ENCODE measurements at regions not wholly inside any gene's neighbourhood (a gene's known extent, or its start where the extent isn't known, plus 50 kb on each side); places are given as distances from the start of the nearest gene placed in this dataset.

DNA sequence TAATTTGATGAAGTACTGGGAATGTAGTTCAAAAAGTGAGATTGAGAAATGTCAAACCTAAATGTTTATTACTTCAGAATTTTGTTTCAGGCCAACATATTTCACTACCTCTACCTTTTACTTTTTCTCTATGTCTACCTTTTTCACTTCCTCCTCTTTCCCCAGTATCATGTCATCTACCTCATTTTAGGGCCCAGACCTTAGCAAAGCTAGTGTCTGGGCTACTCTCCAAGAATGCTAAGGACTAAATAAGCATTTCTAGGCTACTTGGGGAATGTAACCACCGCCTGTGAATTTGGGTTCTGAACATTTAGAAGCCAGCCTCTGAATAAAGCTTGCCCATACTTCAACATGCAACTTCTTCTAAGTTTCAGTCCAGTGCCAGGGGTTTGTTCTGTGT, 330.4 kb downstream of the SLC4A3 start:
- no peaks in the 10 kb centered on the region for H3K27me3 Mint-ChIP-seq (ENCODE audit: low read depth)
- TF ChIP-seq, protein P1, sequence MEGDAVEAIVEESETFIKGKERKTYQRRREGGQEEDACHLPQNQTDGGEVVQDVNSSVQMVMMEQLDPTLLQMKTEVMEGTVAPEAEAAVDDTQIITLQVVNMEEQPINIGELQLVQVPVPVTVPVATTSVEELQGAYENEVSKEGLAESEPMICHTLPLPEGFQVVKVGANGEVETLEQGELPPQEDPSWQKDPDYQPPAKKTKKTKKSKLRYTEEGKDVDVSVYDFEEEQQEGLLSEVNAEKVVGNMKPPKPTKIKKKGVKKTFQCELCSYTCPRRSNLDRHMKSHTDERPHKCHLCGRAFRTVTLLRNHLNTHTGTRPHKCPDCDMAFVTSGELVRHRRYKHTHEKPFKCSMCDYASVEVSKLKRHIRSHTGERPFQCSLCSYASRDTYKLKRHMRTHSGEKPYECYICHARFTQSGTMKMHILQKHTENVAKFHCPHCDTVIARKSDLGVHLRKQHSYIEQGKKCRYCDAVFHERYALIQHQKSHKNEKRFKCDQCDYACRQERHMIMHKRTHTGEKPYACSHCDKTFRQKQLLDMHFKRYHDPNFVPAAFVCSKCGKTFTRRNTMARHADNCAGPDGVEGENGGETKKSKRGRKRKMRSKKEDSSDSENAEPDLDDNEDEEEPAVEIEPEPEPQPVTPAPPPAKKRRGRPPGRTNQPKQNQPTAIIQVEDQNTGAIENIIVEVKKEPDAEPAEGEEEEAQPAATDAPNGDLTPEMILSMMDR (conservative IDR thresholded peaks at IDR 0.05) = no peak
- no peak overlapping the region for H3K27ac Mint-ChIP-seq (ENCODE audit: unreplicated experiment)
- H3K4me1 Mint-ChIP-seq = no peaks in the 10 kb centered on the region
- no peaks in the 10 kb centered on the region for H3K36me3 Mint-ChIP-seq (ENCODE audit: low read depth)
- peaks cover 5% of the 10 kb centered on the region for H3K9me3 Mint-ChIP-seq
- no peak for DNase-seq (ENCODE audit: low read depth, low spot score)
- no peak overlapping the region for H3K4me3 Mint-ChIP-seq

DNA sequence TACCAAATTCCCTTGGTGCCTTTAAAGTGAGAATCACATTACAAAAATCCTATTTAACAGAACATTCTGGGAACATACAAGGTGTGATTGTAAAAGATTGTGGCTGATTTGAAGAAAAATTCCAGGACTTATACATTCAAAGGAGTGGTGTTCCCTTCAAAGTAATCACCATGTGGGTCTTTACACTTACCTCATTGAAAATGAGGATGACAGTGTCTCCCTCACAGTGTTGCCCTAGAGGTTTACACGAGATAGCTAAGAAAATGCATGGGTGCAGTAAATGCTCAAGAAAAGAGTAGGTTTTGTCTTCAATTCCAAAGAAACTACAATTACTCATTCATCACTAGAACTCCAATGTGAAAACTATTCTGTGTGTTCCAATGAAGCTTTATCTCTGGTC, 331.5 kb downstream of the SLC4A3 start:
- DNase-seq (ENCODE audit: low read depth, low spot score) = no peak
- Mint-ChIP-seq H3K9me3 (peaks cover 2% of the 10 kb centered on the region), H3K27me3 (ENCODE audit: low read depth) (no peaks in the 10 kb centered on the region), H3K27ac (ENCODE audit: unreplicated experiment) (no peak overlapping the region), H3K4me1 (no peaks in the 10 kb centered on the region), H3K36me3 (ENCODE audit: low read depth) (no peaks in the 10 kb centered on the region), H3K4me3 (no peak overlapping the region)
- TF ChIP-seq, protein P1 (conservative IDR thresholded peaks at IDR 0.05) = no peak

DNA sequence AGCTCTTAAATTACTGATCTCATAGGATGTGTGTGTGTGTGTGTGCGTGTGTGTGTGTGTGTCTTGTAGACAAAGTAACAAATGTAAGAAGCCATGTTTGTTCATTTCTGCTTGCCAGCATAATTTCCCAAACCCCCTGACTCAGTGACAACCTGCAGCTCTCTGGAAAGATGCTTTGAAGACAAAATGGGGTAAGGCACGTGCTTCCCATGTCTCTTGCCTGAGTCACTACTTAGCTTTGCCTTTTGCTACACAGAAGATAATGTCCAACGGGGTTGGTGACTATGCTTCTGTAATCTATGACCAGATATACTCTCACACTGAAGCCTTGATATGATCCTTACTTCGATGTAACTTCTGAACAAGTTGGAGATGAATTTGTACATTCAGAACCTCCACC, 332.0 kb downstream of the SLC4A3 start:
- Mint-ChIP-seq H3K4me3 (no peak overlapping the region), H3K36me3 (ENCODE audit: low read depth) (no peaks in the 10 kb centered on the region), H3K27ac (ENCODE audit: unreplicated experiment) (no peak overlapping the region), H3K4me1 (no peaks in the 10 kb centered on the region), H3K27me3 (ENCODE audit: low read depth) (no peaks in the 10 kb centered on the region), H3K9me3 (peaks cover 2% of the 10 kb centered on the region)
- TF ChIP-seq, protein P1 (conservative IDR thresholded peaks at IDR 0.05) = no peak
- no peak for DNase-seq (ENCODE audit: low read depth, low spot score)

DNA sequence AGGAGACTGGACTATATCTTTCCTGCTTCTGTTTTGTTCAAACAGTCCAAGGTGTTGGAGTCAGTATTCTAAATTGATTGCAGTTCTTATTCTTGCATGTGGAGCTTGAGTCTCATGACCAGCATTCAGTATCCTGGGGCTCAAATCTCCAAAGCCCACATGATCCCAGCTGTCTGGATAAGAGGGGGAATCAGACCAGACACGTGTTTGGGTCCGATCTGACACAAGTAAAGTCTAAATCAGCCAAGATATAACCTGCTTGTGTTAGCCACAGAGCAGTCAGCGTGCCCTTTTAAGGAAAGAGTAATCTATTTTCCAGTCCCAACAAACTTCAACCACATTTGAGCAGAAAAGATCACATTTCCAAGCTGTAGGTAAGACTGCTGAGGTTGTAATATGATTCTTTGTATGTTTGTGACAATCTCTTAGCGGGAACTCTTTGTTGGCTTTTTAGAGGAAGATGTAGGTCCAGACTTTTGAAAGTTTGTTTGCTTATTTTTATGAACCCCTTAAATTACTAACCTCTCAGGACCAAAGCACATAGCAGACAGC, 334.6 kb downstream of the SLC4A3 start:
- Mint-ChIP-seq H3K9me3 (peaks cover 5% of the 10 kb centered on the region), H3K27me3 (ENCODE audit: low read depth) (no peaks in the 10 kb centered on the region), H3K36me3 (ENCODE audit: low read depth) (no peaks in the 10 kb centered on the region), H3K27ac (ENCODE audit: unreplicated experiment) (no peak overlapping the region), H3K4me1 (peaks cover 24% of the 10 kb centered on the region), H3K4me3 (no peak overlapping the region)
- DNase-seq (ENCODE audit: low read depth, low spot score) = no peak
- TF ChIP-seq, protein P1 (conservative IDR thresholded peaks at IDR 0.05) = no peak

DNA sequence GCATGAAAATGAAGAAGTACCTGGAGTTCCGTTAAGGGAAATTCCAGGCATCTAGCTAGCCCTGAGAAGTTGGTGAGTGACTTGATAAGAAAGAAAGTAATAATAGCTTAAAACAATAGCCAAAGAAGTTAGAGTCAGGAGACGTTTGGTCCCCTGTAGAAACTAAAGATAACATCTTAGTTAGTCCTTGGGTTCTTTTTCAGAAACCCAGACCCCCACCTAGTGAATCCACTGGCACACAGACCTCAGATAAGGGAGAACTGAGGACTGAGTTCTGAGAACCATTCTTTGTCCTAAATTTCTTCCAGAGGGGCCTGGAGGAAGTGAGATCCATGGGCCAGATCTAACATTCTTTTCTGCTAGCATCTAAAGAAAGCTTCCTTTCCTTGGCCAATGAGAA, 335.4 kb downstream of the SLC4A3 start:
- no peak overlapping the region for H3K27ac Mint-ChIP-seq (ENCODE audit: unreplicated experiment)
- H3K4me1 Mint-ChIP-seq = peaks cover 29% of the 10 kb centered on the region
- TF ChIP-seq, protein P1 (conservative IDR thresholded peaks at IDR 0.05) = no peak
- DNase-seq (ENCODE audit: low read depth, low spot score) = no peak
- no peaks in the 10 kb centered on the region for H3K27me3 Mint-ChIP-seq (ENCODE audit: low read depth)
- peaks cover 4% of the 10 kb centered on the region for H3K9me3 Mint-ChIP-seq
- H3K36me3 Mint-ChIP-seq (ENCODE audit: low read depth) = no peaks in the 10 kb centered on the region
- no peak overlapping the region for H3K4me3 Mint-ChIP-seq
